ENCODE measurements at regions not wholly inside any gene's neighbourhood (a gene's known extent, or its start where the extent isn't known, plus 50 kb on each side); places are given as distances from the start of the nearest gene placed in this dataset.
A peak's percentile ranks its signal among the peaks of the same experiment; 100 is the strongest.
"Not testable (repeated sequence)": the region's sequence is repeated elsewhere in the genome, so short reads cannot be mapped to it uniquely, and the experiment has no call there.

- DNase-seq (no peak), ATAC-seq (peak in 1 of 2 donors; percentile 31)
- intact Hi-C loops (cut with DNase I) = no loop called here
These were observed 1439.1 kb upstream of the FLRT2 start for GRCh38 chr14:84090837-84091236.

GRCh38 chr14:84095681-84096080 lies 1434.3 kb upstream of the FLRT2 start:
- DNase-seq (no peak), ATAC-seq (no peak)
- intact Hi-C loops (cut with DNase I) = no loop called here

GRCh38 chr14:84098261-84098660 lies 1431.7 kb upstream of the FLRT2 start:
- DNase-seq (no peak), ATAC-seq (no peak)
- intact Hi-C loops (cut with DNase I) = no loop called here

GRCh38 chr14:84099560-84099959 lies 1430.4 kb upstream of the FLRT2 start:
- intact Hi-C loops (cut with DNase I); DNase-seq; ATAC-seq: not testable (repeated sequence)

- DNase-seq (no peak), ATAC-seq (no peak)
- intact Hi-C loops (cut with DNase I) = no loop called here
These were observed 1422.1 kb upstream of the FLRT2 start for GRCh38 chr14:84107835-84108343.

- ATAC-seq = no peak
- intact Hi-C loops (cut with DNase I) = no loop called here
- DNase-seq = no peak
These were observed 1421.0 kb upstream of the FLRT2 start for GRCh38 chr14:84108746-84109457.

- ATAC-seq (no peak), DNase-seq (no peak)
- intact Hi-C loops (cut with DNase I) = no loop called here
These were observed 1417.4 kb upstream of the FLRT2 start for GRCh38 chr14:84112589-84112988.

GRCh38 chr14:84125676-84126075 lies 1404.3 kb upstream of the FLRT2 start:
- intact Hi-C loops (cut with DNase I) = no loop called here
- DNase-seq (no peak), ATAC-seq (no peak)

- ATAC-seq (peak in 1 of 2 donors; percentile 65), DNase-seq (no peak)
- intact Hi-C loops (cut with DNase I) = no loop called here
These were observed 1402.4 kb upstream of the FLRT2 start for GRCh38 chr14:84127495-84127894.

- intact Hi-C loops (cut with DNase I) = no loop called here
- ATAC-seq (peak; percentile 23 to 87), DNase-seq (no peak)
These were observed 1401.9 kb upstream of the FLRT2 start for GRCh38 chr14:84128050-84128449.

- intact Hi-C loops (cut with DNase I) = no loop called here
- ATAC-seq (no peak), DNase-seq (no peak)
These were observed 1400.9 kb upstream of the FLRT2 start for GRCh38 chr14:84129007-84129406.

GRCh38 chr14:84129941-84130340 lies 1400.0 kb upstream of the FLRT2 start:
- intact Hi-C loops (cut with DNase I) = no loop called here
- DNase-seq = no peak
- no peak for ATAC-seq

GRCh38 chr14:84131924-84132323 lies 1398.0 kb upstream of the FLRT2 start:
- intact Hi-C loops (cut with DNase I) = no loop called here
- ATAC-seq (no peak), DNase-seq (no peak)

- intact Hi-C loops (cut with DNase I) = no loop called here
- DNase-seq = no peak
These were observed 1385.8 kb upstream of the FLRT2 start for GRCh38 chr14:84144166-84144565.

GRCh38 chr14:84152452-84152851 lies 1377.5 kb upstream of the FLRT2 start:
- intact Hi-C loops (cut with DNase I) = no loop called here
- DNase-seq = no peak
- no peak for ATAC-seq

More at GRCh38 chr14:84144166-84144565, 1385.8 kb upstream of the FLRT2 start:
- no peak for ATAC-seq

GRCh38 chr14:84162633-84163032 lies 1367.3 kb upstream of the FLRT2 start:
- ATAC-seq (peak in 1 of 2 donors; percentile 32), DNase-seq (no peak)
- intact Hi-C loops (cut with DNase I) = no loop called here

GRCh38 chr14:84167026-84167425 lies 1362.9 kb upstream of the FLRT2 start:
- DNase-seq (no peak), ATAC-seq (no peak)
- intact Hi-C loops (cut with DNase I) = no loop called here

- DNase-seq (no peak), ATAC-seq (no peak)
- intact Hi-C loops (cut with DNase I) = no loop called here
These were observed 1349.6 kb upstream of the FLRT2 start for GRCh38 chr14:84180336-84180735.

- ATAC-seq (no peak), DNase-seq (no peak)
- intact Hi-C loops (cut with DNase I) = no loop called here
These were observed 1348.9 kb upstream of the FLRT2 start for GRCh38 chr14:84181072-84181471.

- DNase-seq (no peak), ATAC-seq (no peak)
- intact Hi-C loops (cut with DNase I) = no loop called here
These were observed 1334.4 kb upstream of the FLRT2 start for GRCh38 chr14:84195514-84195913.

GRCh38 chr14:84197704-84198103 lies 1332.2 kb upstream of the FLRT2 start:
- intact Hi-C loops (cut with DNase I) = no loop called here
- ATAC-seq = no peak
- DNase-seq = no peak

All from left cardiac atrium (tissue), 4 donors.